ENCODE measurements at regions not wholly inside any gene's neighbourhood (a gene's known extent, or its start where the extent isn't known, plus 50 kb on each side); places are given as distances from the start of the nearest gene placed in this dataset.

- TF ChIP-seq FOSB (CRISPR knock-in tag; IDR thresholded peaks at IDR 0.05) (no peak), NFE2L2 (conservative IDR thresholded peaks at IDR 0.05; ENCODE audit: low read length) (no peak), CBX8 (IDR thresholded peaks at IDR 0.05) (no peak), HMGXB4 (CRISPR knock-in tag; IDR thresholded peaks at IDR 0.05; ENCODE audit: borderline replicate concordance) (no peak), RARB (CRISPR knock-in tag; IDR thresholded peaks at IDR 0.05) (no peak), RCOR1 (IDR thresholded peaks at IDR 0.05; ENCODE audit: low read depth, low read length) (no peak)
Observed at GRCh38 chr4:136551753-136552152, 980.5 kb downstream of the PCDH18 start (continued).

- Histone ChIP-seq H3K27ac (no peak overlapping the region), H3K4me2 (no peak overlapping the region), H3K9me3 (no peaks in the 10 kb centered on the region), H3K4me1 (no peaks in the 10 kb centered on the region), H3K4me3 (no peak overlapping the region)
- no peak for FAIRE-seq
- POLR2A ChIA-PET = no interaction called here
- CTCF ChIA-PET = no interaction called here
- DNase-seq (ENCODE audit: low read depth in 1 of 2, low spot score in 1 of 2) = no peak
- ATAC-seq = no peak
- TF ChIP-seq TP53 (CRISPR knock-in tag; IDR thresholded peaks at IDR 0.05) (no peak), MYC (IDR thresholded peaks at IDR 0.05; ENCODE audit: borderline replicate concordance, low read length) (no peak), GATA3 (IDR thresholded peaks at IDR 0.05; ENCODE audit: borderline replicate concordance) (no peak), RCOR1 (IDR thresholded peaks at IDR 0.05; ENCODE audit: low read depth, low read length) (no peak), SREBF2 (IDR thresholded peaks at IDR 0.05) (no peak)
- TF ChIP-seq, protein P1, sequence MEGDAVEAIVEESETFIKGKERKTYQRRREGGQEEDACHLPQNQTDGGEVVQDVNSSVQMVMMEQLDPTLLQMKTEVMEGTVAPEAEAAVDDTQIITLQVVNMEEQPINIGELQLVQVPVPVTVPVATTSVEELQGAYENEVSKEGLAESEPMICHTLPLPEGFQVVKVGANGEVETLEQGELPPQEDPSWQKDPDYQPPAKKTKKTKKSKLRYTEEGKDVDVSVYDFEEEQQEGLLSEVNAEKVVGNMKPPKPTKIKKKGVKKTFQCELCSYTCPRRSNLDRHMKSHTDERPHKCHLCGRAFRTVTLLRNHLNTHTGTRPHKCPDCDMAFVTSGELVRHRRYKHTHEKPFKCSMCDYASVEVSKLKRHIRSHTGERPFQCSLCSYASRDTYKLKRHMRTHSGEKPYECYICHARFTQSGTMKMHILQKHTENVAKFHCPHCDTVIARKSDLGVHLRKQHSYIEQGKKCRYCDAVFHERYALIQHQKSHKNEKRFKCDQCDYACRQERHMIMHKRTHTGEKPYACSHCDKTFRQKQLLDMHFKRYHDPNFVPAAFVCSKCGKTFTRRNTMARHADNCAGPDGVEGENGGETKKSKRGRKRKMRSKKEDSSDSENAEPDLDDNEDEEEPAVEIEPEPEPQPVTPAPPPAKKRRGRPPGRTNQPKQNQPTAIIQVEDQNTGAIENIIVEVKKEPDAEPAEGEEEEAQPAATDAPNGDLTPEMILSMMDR (IDR thresholded peaks at IDR 0.05) = no peak
- TF ChIP-seq, protein P2, sequence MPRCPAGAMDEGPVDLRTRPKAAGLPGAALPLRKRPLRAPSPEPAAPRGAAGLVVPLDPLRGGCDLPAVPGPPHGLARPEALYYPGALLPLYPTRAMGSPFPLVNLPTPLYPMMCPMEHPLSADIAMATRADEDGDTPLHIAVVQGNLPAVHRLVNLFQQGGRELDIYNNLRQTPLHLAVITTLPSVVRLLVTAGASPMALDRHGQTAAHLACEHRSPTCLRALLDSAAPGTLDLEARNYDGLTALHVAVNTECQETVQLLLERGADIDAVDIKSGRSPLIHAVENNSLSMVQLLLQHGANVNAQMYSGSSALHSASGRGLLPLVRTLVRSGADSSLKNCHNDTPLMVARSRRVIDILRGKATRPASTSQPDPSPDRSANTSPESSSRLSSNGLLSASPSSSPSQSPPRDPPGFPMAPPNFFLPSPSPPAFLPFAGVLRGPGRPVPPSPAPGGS (IDR thresholded peaks at IDR 0.05) = no peak
- 78% methylated on average over 2 of the region's 2 CpGs for WGBS (ENCODE audit: missing lambda C conversion rate)
Observed at GRCh38 chr4:136540747-136541146, 991.5 kb downstream of the PCDH18 start.

DNA sequence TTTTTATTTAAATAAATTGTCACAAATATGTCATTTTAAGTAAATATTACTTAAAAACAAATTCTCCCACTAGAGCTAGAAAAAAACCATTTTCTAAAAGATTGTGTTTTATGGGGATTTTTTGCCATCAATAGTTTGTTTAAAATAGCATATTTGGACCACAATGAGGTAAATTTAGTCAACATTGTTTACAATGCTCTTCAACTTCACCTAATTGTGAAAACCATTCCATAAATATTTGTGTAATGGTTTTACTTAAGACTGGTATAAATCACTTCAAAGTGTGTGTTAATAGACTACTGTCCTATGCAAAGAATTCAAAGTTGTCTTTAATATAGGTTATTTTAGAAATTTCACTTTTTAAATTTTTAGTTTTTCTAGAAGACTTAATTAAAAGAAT, 1004.2 kb downstream of the PCDH18 start:
- CTCF ChIA-PET = no interaction called here

GRCh38 chr4:136526517-136526916, 1005.8 kb downstream of the PCDH18 start:
- 31% methylated on average over 2 of the region's 2 CpGs for WGBS (ENCODE audit: missing lambda C conversion rate)

More for the DNA sequence above, 1004.2 kb downstream of the PCDH18 start:
- Histone ChIP-seq H3K4me2 (no peak overlapping the region), H3K4me3 (no peak overlapping the region), H3K27ac (no peak overlapping the region), H3K4me1 (no peaks in the 10 kb centered on the region), H3K9me3 (no peaks in the 10 kb centered on the region)
- ATAC-seq (no peak), DNase-seq (ENCODE audit: low read depth in 1 of 2, low spot score in 1 of 2) (no peak), FAIRE-seq (no peak)
- POLR2A ChIA-PET = no interaction called here
- TF ChIP-seq FOXS1 (CRISPR knock-in tag; IDR thresholded peaks at IDR 0.05) = no peak

More at GRCh38 chr4:136526517-136526916, 1005.8 kb downstream of the PCDH18 start:
- no peaks in the 10 kb centered on the region for H3K4me1 ChIP-seq
- ChIA-PET CTCF (no interaction called here), POLR2A (no interaction called here)
- H3K4me2 ChIP-seq = no peak overlapping the region
- DNase-seq (ENCODE audit: low read depth in 1 of 2, low spot score in 1 of 2) (no peak), FAIRE-seq (no peak), ATAC-seq (no peak)
- no peak overlapping the region for H3K4me3 ChIP-seq
- no peaks in the 10 kb centered on the region for H3K9me3 ChIP-seq
- no peak overlapping the region for H3K27ac ChIP-seq
- TF ChIP-seq, protein P3, sequence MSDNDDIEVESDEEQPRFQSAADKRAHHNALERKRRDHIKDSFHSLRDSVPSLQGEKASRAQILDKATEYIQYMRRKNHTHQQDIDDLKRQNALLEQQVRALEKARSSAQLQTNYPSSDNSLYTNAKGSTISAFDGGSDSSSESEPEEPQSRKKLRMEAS (IDR thresholded peaks at IDR 0.05) = no peak
- TF ChIP-seq ZFP36 (IDR thresholded peaks at IDR 0.05; ENCODE audit: borderline replicate concordance, partially characterized antibody) (no peak), HMGXB4 (CRISPR knock-in tag; IDR thresholded peaks at IDR 0.05; ENCODE audit: borderline replicate concordance) (no peak), HDAC2 (IDR thresholded peaks at IDR 0.05) (no peak), TFCP2L1 (CRISPR knock-in tag; IDR thresholded peaks at IDR 0.05) (no peak), HOXB5 (CRISPR knock-in tag; IDR thresholded peaks at IDR 0.05) (no peak)

Measured in A549 (cell line).